ENCODE measurements at regions not wholly inside any gene's neighbourhood (a gene's known extent, or its start where the extent isn't known, plus 50 kb on each side); places are given as distances from the start of the nearest gene placed in this dataset.

- no peak overlapping the region for H3K27ac Mint-ChIP-seq
- no peak overlapping the region for H3K4me3 ChIP-seq (ENCODE audit: low read length)
- H3K36me3 Mint-ChIP-seq (ENCODE audit: low read depth), result no peaks in the 10 kb centered on the region
- no peaks in the 10 kb centered on the region for H3K4me1 Mint-ChIP-seq (ENCODE audit: low read depth)
- H3K9me3 ChIP-seq (ENCODE audit: control insufficient read depth in 1 of 2, insufficient read depth in 1 of 2, low read length in 2 of 2), result peaks cover 0 to 4% of the 10 kb centered on the region in 2 experiments
- no peak overlapping the region for H3K27ac ChIP-seq (ENCODE audit: low read depth in 1 of 2, low read length in 2 of 2)
- POLR2A ChIA-PET, result no interaction called here
- H3K27me3 ChIP-seq (ENCODE audit: control insufficient read depth in 1 of 2, insufficient read depth in 2 of 2, low read length in 2 of 2), result peaks cover 0 to 3% of the 10 kb centered on the region in 2 experiments
- no peaks in the 10 kb centered on the region for H3K27me3 Mint-ChIP-seq
- CTCF ChIA-PET, result no interaction called here
- H3K9me3 Mint-ChIP-seq, result no peaks in the 10 kb centered on the region
- H3K4me1 ChIP-seq (ENCODE audit: insufficient read depth, low read length), result no peaks in the 10 kb centered on the region
- DNase-seq (no peak), ATAC-seq (ENCODE audit: poor library complexity) (no peak)
- intact Hi-C loops (cut with DNase I, micrococcal nuclease), result no loop called here
- H3K4me3 Mint-ChIP-seq, result no peak overlapping the region
- no peaks in the 10 kb centered on the region for H3K36me3 ChIP-seq (ENCODE audit: insufficient read depth, low read length)
- TF ChIP-seq, protein P1, sequence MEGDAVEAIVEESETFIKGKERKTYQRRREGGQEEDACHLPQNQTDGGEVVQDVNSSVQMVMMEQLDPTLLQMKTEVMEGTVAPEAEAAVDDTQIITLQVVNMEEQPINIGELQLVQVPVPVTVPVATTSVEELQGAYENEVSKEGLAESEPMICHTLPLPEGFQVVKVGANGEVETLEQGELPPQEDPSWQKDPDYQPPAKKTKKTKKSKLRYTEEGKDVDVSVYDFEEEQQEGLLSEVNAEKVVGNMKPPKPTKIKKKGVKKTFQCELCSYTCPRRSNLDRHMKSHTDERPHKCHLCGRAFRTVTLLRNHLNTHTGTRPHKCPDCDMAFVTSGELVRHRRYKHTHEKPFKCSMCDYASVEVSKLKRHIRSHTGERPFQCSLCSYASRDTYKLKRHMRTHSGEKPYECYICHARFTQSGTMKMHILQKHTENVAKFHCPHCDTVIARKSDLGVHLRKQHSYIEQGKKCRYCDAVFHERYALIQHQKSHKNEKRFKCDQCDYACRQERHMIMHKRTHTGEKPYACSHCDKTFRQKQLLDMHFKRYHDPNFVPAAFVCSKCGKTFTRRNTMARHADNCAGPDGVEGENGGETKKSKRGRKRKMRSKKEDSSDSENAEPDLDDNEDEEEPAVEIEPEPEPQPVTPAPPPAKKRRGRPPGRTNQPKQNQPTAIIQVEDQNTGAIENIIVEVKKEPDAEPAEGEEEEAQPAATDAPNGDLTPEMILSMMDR (IDR thresholded peaks at IDR 0.05), result no peak
Measured at GRCh38 chr12:65529771-65530435, 251.4 kb downstream of the MSRB3 start.

- Histone ChIP-seq H3K4me1 (ENCODE audit: insufficient read depth, low read length) (no peaks in the 10 kb centered on the region), H3K36me3 (ENCODE audit: insufficient read depth, low read length) (no peaks in the 10 kb centered on the region), H3K9me3 (ENCODE audit: control insufficient read depth in 1 of 2, insufficient read depth in 1 of 2, low read length in 2 of 2) (peaks cover 0 to 4% of the 10 kb centered on the region in 2 experiments), H3K27me3 (ENCODE audit: control insufficient read depth in 1 of 2, insufficient read depth in 2 of 2, low read length in 2 of 2) (peaks cover 0 to 3% of the 10 kb centered on the region in 2 experiments), H3K27ac (ENCODE audit: low read depth in 1 of 2, low read length in 2 of 2) (no peak overlapping the region), H3K4me3 (ENCODE audit: low read length) (no peak overlapping the region)
- intact Hi-C loops (cut with DNase I, micrococcal nuclease), result no loop called here
- TF ChIP-seq, protein P1 (IDR thresholded peaks at IDR 0.05), result no peak
- H3K4me1 Mint-ChIP-seq (ENCODE audit: low read depth), result no peaks in the 10 kb centered on the region
- DNase-seq (no peak), ATAC-seq (ENCODE audit: poor library complexity) (no peak)
- H3K36me3 Mint-ChIP-seq (ENCODE audit: low read depth), result no peaks in the 10 kb centered on the region
- CTCF ChIA-PET, result no interaction called here
- no peaks in the 10 kb centered on the region for H3K27me3 Mint-ChIP-seq
- no peaks in the 10 kb centered on the region for H3K9me3 Mint-ChIP-seq
- POLR2A ChIA-PET, result no interaction called here
- H3K4me3 Mint-ChIP-seq, result no peak overlapping the region
- H3K27ac Mint-ChIP-seq, result no peak overlapping the region
Measured at GRCh38 chr12:65532162-65532561, 253.7 kb downstream of the MSRB3 start.

- Histone ChIP-seq H3K27ac (ENCODE audit: low read depth in 1 of 2, low read length in 2 of 2) (no peak overlapping the region), H3K27me3 (ENCODE audit: control insufficient read depth in 1 of 2, insufficient read depth in 2 of 2, low read length in 2 of 2) (peaks cover 0 to 3% of the 10 kb centered on the region in 2 experiments), H3K4me1 (ENCODE audit: insufficient read depth, low read length) (no peaks in the 10 kb centered on the region), H3K9me3 (ENCODE audit: control insufficient read depth in 1 of 2, insufficient read depth in 1 of 2, low read length in 2 of 2) (peaks cover 0 to 4% of the 10 kb centered on the region in 2 experiments), H3K4me3 (ENCODE audit: low read length) (no peak overlapping the region), H3K36me3 (ENCODE audit: insufficient read depth, low read length) (no peaks in the 10 kb centered on the region)
- no peak for ATAC-seq (ENCODE audit: poor library complexity)
- ChIA-PET CTCF (no interaction called here), POLR2A (no interaction called here)
- no peaks in the 10 kb centered on the region for H3K4me1 Mint-ChIP-seq (ENCODE audit: low read depth)
- no peaks in the 10 kb centered on the region for H3K9me3 Mint-ChIP-seq
- no peak overlapping the region for H3K27ac Mint-ChIP-seq
- TF ChIP-seq, protein P1 (IDR thresholded peaks at IDR 0.05), result no peak
- H3K36me3 Mint-ChIP-seq (ENCODE audit: low read depth), result no peaks in the 10 kb centered on the region
- intact Hi-C loops (cut with DNase I, micrococcal nuclease), result no loop called here
- no peaks in the 10 kb centered on the region for H3K27me3 Mint-ChIP-seq
- DNase-seq, result no peak
- H3K4me3 Mint-ChIP-seq, result no peak overlapping the region
Measured at GRCh38 chr12:65532764-65533163, 254.3 kb downstream of the MSRB3 start.
